H9 (cell line): ENCODE measurements at regions not wholly inside any gene's neighbourhood (a gene's known extent, or its start where the extent isn't known, plus 50 kb on each side); places are given as distances from the start of the nearest gene placed in this dataset.
A peak's percentile ranks its signal among the peaks of the same experiment; 100 is the strongest.

Experiments
- DNase-seq: peaks from one replicate; pipeline ENCODE4 v3.0.0-alpha.2; 2017
- H2AFZ ChIP-seq: one replicate; pipeline ENCODE4 v1.6.1; 2013; ENCODE audit warnings: mild to moderate bottlenecking, low read length, control low read depth, moderate library complexity
- H2AK5ac ChIP-seq: 2 replicates; pipeline ENCODE4 v1.6.1; 2013; ENCODE audit warnings: low read length, control low read depth, mixed read lengths; ENCODE audit not compliant: insufficient read length
- H2BK120ac ChIP-seq: one replicate; pipeline ENCODE4 v1.6.1; 2013; ENCODE audit warnings: low read depth, mild to moderate bottlenecking, low read length, control low read depth, inconsistent platforms; ENCODE audit not compliant: poor library complexity, severe bottlenecking
- H2BK12ac ChIP-seq: 2 replicates; pipeline ENCODE4 v1.6.1; 2013; ENCODE audit warnings: low read length, control low read depth, mixed read lengths, low read depth; ENCODE audit not compliant: insufficient read length
- H2BK15ac ChIP-seq: 2 replicates; pipeline ENCODE4 v1.6.1; 2013; ENCODE audit warnings: low read depth, low read length, control low read depth
- H2BK20ac ChIP-seq: one replicate; pipeline ENCODE4 v1.6.1; 2013; ENCODE audit warnings: low read depth, mild to moderate bottlenecking, low read length, control low read depth, inconsistent platforms; ENCODE audit not compliant: poor library complexity, severe bottlenecking
- H2BK5ac ChIP-seq: 2 replicates; pipeline ENCODE4 v1.6.1; 2013; ENCODE audit warnings: low read length, control low read depth, mixed read lengths; ENCODE audit not compliant: insufficient read length
- H3K14ac ChIP-seq: 2 replicates; pipeline ENCODE4 v1.6.1; 2013; ENCODE audit warnings: low read length, control low read depth; ENCODE audit not compliant: insufficient read depth
- H3K18ac ChIP-seq: 2 replicates; pipeline ENCODE4 v1.6.1; 2013; ENCODE audit warnings: low read depth, mild to moderate bottlenecking, mixed read lengths, low read length, control low read depth; ENCODE audit not compliant: insufficient read length
- H3K23ac ChIP-seq: 2 replicates; pipeline ENCODE4 v1.6.1; 2013; ENCODE audit warnings: low read length, control low read depth, mixed read lengths, low read depth; ENCODE audit not compliant: insufficient read length
- H3K23me2 ChIP-seq: 2 replicates; pipeline ENCODE4 v1.6.1; 2013; ENCODE audit warnings: low read depth, mild to moderate bottlenecking, mixed read lengths, low read length, control low read depth; ENCODE audit not compliant: insufficient read length, poor library complexity, severe bottlenecking
- H3K27ac ChIP-seq: 2 replicates; pipeline ENCODE4 v1.5.1; 2013; ENCODE audit warnings: low read length, control low read depth, mixed read lengths, low read depth; ENCODE audit not compliant: insufficient read length
- H3K27me3 ChIP-seq: 2 replicates; pipeline ENCODE4 v1.6.1; 2013; ENCODE audit warnings: low read length, control low read depth, inconsistent platforms; ENCODE audit not compliant: insufficient read depth
- H3K4ac ChIP-seq: 2 replicates; pipeline ENCODE4 v1.6.1; 2013; ENCODE audit warnings: low read depth, mild to moderate bottlenecking, control low read depth, inconsistent platforms, low read length, moderate library complexity
- H3K4me1 ChIP-seq: 2 replicates; pipeline ENCODE4 v1.6.1; 2013; ENCODE audit warnings: low read length, control low read depth, inconsistent platforms; ENCODE audit not compliant: insufficient read depth
- H3K4me2 ChIP-seq: 2 replicates; pipeline ENCODE4 v1.6.1; 2013; ENCODE audit warnings: low read length, control low read depth, mixed read lengths; ENCODE audit not compliant: insufficient read length, insufficient read depth
- H3K56ac ChIP-seq: 2 replicates; pipeline ENCODE4 v1.6.1; 2013; ENCODE audit warnings: low read depth, mild to moderate bottlenecking, mixed read lengths, low read length, control low read depth; ENCODE audit not compliant: insufficient read length
- H3K79me1 ChIP-seq: 2 replicates; pipeline ENCODE4 v1.6.1; 2013; ENCODE audit warnings: low read depth, mild to moderate bottlenecking, moderate library complexity, low read length, control low read depth, inconsistent platforms; ENCODE audit not compliant: insufficient read depth, poor library complexity, severe bottlenecking
- H3K79me2 ChIP-seq: 2 replicates; pipeline ENCODE4 v1.6.1; 2013; ENCODE audit warnings: low read length, control low read depth, inconsistent platforms; ENCODE audit not compliant: insufficient read depth
- H3K9ac ChIP-seq: 2 replicates; pipeline ENCODE4 v1.6.1; 2013; ENCODE audit warnings: low read length, control low read depth, mixed read lengths; ENCODE audit not compliant: insufficient read length; ENCODE audit errors: extremely low read depth
- H3K9me3 ChIP-seq: one replicate; pipeline ENCODE4 v1.6.1; 2013; ENCODE audit warnings: low read depth, low read length, inconsistent platforms; ENCODE audit not compliant: control insufficient read depth
- H3T11ph ChIP-seq: one replicate; pipeline ENCODE4 v1.6.1; 2013; ENCODE audit warnings: mild to moderate bottlenecking, low read length, control low read depth, inconsistent platforms
- H4K20me1 ChIP-seq: one replicate; pipeline ENCODE4 v1.6.1; 2013; ENCODE audit not compliant: control insufficient read depth, insufficient read length, insufficient read depth
- H4K5ac ChIP-seq: 2 replicates; pipeline ENCODE4 v1.6.1; 2013; ENCODE audit warnings: low read depth, mild to moderate bottlenecking, mixed read lengths, low read length, control low read depth; ENCODE audit not compliant: insufficient read length
- H4K8ac ChIP-seq: replicated peaks from 2 replicates; pipeline ENCODE4 v1.6.1; 2013; ENCODE audit warnings: low read length, control low read depth, mixed read lengths, low read depth; ENCODE audit not compliant: insufficient read length
- H4K91ac ChIP-seq: 2 replicates; pipeline ENCODE4 v1.6.1; 2013; ENCODE audit warnings: low read depth, mild to moderate bottlenecking, moderate library complexity, mixed read lengths, low read length, control low read depth; ENCODE audit not compliant: insufficient read length
- H3K27ac Mint-ChIP-seq, 3 experiments: 2 replicates in 2 of 3; 3 replicates in 1 of 3; pipeline ENCODE4 v1.8.0; 2020 to 2021; ENCODE audit warnings: mixed read lengths in 3 of 3, mild to moderate bottlenecking in 1 of 3, moderate library complexity in 1 of 3
- H3K27me3 Mint-ChIP-seq: 2 replicates; pipeline ENCODE4 v1.8.0; 2021; ENCODE audit warnings: low read depth, mild to moderate bottlenecking, moderate library complexity, mixed read lengths
- H3K36me3 Mint-ChIP-seq, 3 experiments: 2 replicates in 2 of 3; 3 replicates in 1 of 3; pipeline ENCODE4 v1.8.0; 2020 to 2021; ENCODE audit warnings: low read depth in 3 of 3, mixed read lengths in 3 of 3; ENCODE audit not compliant: insufficient read depth in 1 of 3
- H3K4me1 Mint-ChIP-seq, 2 experiments: 2 replicates each; pipeline ENCODE4 v1.8.0; 2020; ENCODE audit warnings: mixed read lengths in 2 of 2
- H3K4me3 Mint-ChIP-seq, 2 experiments: 2 replicates in 1 of 2; 3 replicates in 1 of 2; pipeline ENCODE4 v1.8.0; 2020 to 2021; ENCODE audit warnings: mild to moderate bottlenecking in 2 of 2, mixed read lengths in 2 of 2, moderate library complexity in 1 of 2
- H3K9me3 Mint-ChIP-seq, 2 experiments: 2 replicates in 1 of 2; 3 replicates in 1 of 2; pipeline ENCODE4 v1.8.0; 2020; ENCODE audit warnings: mild to moderate bottlenecking in 2 of 2, mixed read lengths in 2 of 2, moderate library complexity in 1 of 2
- WGBS: extraction: QIAGEN DNeasy Blood & Tissue Kit; methylation state at CpG from one replicate; pipeline ENCODE4 v1.1.7; 2013; ENCODE audit warnings: missing lambda C conversion rate, low lambda C conversion rate, mixed read lengths; ENCODE audit not compliant: insufficient read length; ENCODE audit errors: extremely low coverage; 5-methylcytosine and 5-hydroxymethylcytosine counted together
- TF ChIP-seq, protein P1 (sequence below): fragments of 200-600 bp; sonication (generic); conservative IDR thresholded peaks from 3 replicates; pipeline ENCODE4 v1.8.0; 2021; ENCODE audit warnings: antibody characterized with exemption, mild to moderate bottlenecking

DNA sequence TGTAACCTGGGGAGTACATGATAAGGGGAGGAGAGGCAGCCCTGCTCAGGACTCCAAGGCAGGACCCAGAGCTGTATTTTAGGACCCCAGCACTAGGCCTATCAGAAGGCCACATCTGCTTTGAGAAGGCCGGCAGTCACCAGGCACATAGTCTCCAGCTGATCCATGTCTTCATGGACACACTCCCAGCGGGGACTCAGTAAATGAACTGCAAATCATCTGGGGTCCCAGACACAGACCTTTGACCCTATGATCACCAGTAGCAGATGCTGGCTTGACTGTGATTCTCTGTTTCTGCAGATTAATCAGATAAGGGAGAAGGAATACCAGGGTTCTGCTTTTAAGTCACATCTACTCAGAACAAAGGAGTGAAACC, 341.4 kb upstream of the PODXL start:
- H3K9me3 ChIP-seq = no peaks in the 10 kb centered on the region
- no CpG with 5 or more reads among the region's 2 CpGs for WGBS
- no peak overlapping the region for H2BK12ac ChIP-seq
- no peak overlapping the region for H3T11ph ChIP-seq
- no peak overlapping the region for H3K14ac ChIP-seq
- H3K27ac ChIP-seq = no peak overlapping the region
- no peaks in the 10 kb centered on the region for H3K27me3 ChIP-seq
- peaks cover 0 to 2% (median 0%) of the 10 kb centered on the region in 3 experiments; a peak in 2 of 7 replicates for H3K36me3 Mint-ChIP-seq
- H2BK20ac ChIP-seq = no peak overlapping the region
- no peak overlapping the region for H3K9ac ChIP-seq
- no peak overlapping the region for H3K4ac ChIP-seq
- H2BK5ac ChIP-seq = no peak overlapping the region
- no peaks in the 10 kb centered on the region for H3K79me2 ChIP-seq
- H3K9me3 Mint-ChIP-seq = peaks cover 0 to 2% of the 10 kb centered on the region in 2 experiments; a peak in 1 of 5 replicates
- no peak overlapping the region for H2AK5ac ChIP-seq
- TF ChIP-seq, protein P1, sequence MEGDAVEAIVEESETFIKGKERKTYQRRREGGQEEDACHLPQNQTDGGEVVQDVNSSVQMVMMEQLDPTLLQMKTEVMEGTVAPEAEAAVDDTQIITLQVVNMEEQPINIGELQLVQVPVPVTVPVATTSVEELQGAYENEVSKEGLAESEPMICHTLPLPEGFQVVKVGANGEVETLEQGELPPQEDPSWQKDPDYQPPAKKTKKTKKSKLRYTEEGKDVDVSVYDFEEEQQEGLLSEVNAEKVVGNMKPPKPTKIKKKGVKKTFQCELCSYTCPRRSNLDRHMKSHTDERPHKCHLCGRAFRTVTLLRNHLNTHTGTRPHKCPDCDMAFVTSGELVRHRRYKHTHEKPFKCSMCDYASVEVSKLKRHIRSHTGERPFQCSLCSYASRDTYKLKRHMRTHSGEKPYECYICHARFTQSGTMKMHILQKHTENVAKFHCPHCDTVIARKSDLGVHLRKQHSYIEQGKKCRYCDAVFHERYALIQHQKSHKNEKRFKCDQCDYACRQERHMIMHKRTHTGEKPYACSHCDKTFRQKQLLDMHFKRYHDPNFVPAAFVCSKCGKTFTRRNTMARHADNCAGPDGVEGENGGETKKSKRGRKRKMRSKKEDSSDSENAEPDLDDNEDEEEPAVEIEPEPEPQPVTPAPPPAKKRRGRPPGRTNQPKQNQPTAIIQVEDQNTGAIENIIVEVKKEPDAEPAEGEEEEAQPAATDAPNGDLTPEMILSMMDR = no peak
- H4K5ac ChIP-seq = no peak overlapping the region
- H4K91ac ChIP-seq = peak overlapping the region; percentile 51
- no peak overlapping the region for H2AFZ ChIP-seq
- no peak overlapping the region for H3K4me3 Mint-ChIP-seq
- no peak overlapping the region for H3K23ac ChIP-seq
- H3K27me3 Mint-ChIP-seq = peaks cover 51% of the 10 kb centered on the region
- no peaks in the 10 kb centered on the region for H3K79me1 ChIP-seq
- H3K4me2 ChIP-seq = no peak overlapping the region
- H3K23me2 ChIP-seq = no peaks in the 10 kb centered on the region
- H3K27ac Mint-ChIP-seq = peak overlapping the region in 1 of 3 experiments; percentile 19; a peak in 2 of 7 replicates
- H2BK15ac ChIP-seq = no peak overlapping the region
- H4K8ac ChIP-seq = no peak overlapping the region
- H3K56ac ChIP-seq = no peak overlapping the region
- peaks cover 3% of the 10 kb centered on the region; the same call in 1 of the 2 replicates for H3K4me1 ChIP-seq
- no peaks in the 10 kb centered on the region for H4K20me1 ChIP-seq
- no peak overlapping the region for H2BK120ac ChIP-seq
- H3K4me1 Mint-ChIP-seq = peaks cover 30 to 32% of the 10 kb centered on the region in 2 experiments
- DNase-seq = peak; percentile 18
- H3K18ac ChIP-seq = no peak overlapping the region
